Calu3 (cell line): ENCODE measurements at regions not wholly inside any gene's neighbourhood (a gene's known extent, or its start where the extent isn't known, plus 50 kb on each side); places are given as distances from the start of the nearest gene placed in this dataset.

Source experiments
- BruUV-seq: library from RNA; stranded (reverse); fragments of 400-500 nt; replicated peaks from 2 replicates; lab custom pipeline; 2021; lab: Mats Ljungman, UMichigan
- CTCF ChIA-PET: fragments of 300-600 bp; sonication (Branson Sonifier 250); formaldehyde crosslinking; loops from one replicate; lab custom pipeline; 2022; ENCODE audit warnings: antibody characterized with exemption; lab: Charles Lee
- DNase-seq: peaks from one replicate; pipeline ENCODE4 v3.0.0; 2022
- H3K27ac Mint-ChIP-seq: one replicate; pipeline ENCODE4 v1.8.0; 2022; ENCODE audit warnings: mixed read lengths; ENCODE audit not compliant: unreplicated experiment
- H3K27me3 Mint-ChIP-seq: one replicate; pipeline ENCODE4 v1.8.0; 2022; ENCODE audit warnings: mixed read lengths; ENCODE audit not compliant: unreplicated experiment
- H3K36me3 Mint-ChIP-seq: one replicate; pipeline ENCODE4 v1.8.0; 2022; ENCODE audit warnings: mild to moderate bottlenecking, moderate library complexity, mixed read lengths; ENCODE audit not compliant: insufficient read depth, unreplicated experiment
- H3K4me1 Mint-ChIP-seq: one replicate; pipeline ENCODE4 v1.8.0; 2022; ENCODE audit warnings: mild to moderate bottlenecking, low read depth, mixed read lengths; ENCODE audit not compliant: unreplicated experiment
- H3K4me3 Mint-ChIP-seq: one replicate; pipeline ENCODE4 v1.8.0; 2022; ENCODE audit warnings: mild to moderate bottlenecking, low read depth, moderate library complexity, mixed read lengths; ENCODE audit not compliant: unreplicated experiment
- H3K9me3 Mint-ChIP-seq: one replicate; pipeline ENCODE4 v1.8.0; 2022; ENCODE audit warnings: low read depth, mixed read lengths; ENCODE audit not compliant: unreplicated experiment
- CTCF ChIP-seq: fragments of 200-600 bp; IDR thresholded peaks from one replicate; pipeline ENCODE4 v1.8.0; 2022; ENCODE audit warnings: antibody characterized with exemption; ENCODE audit not compliant: unreplicated experiment
- intact Hi-C: fragments of 100-400 bp; cut with micrococcal nuclease; formaldehyde crosslinking; loops from one replicate; pipeline ENCODE4 v1.10.0; 2022; ENCODE audit not compliant: unreplicated experiment

DNA sequence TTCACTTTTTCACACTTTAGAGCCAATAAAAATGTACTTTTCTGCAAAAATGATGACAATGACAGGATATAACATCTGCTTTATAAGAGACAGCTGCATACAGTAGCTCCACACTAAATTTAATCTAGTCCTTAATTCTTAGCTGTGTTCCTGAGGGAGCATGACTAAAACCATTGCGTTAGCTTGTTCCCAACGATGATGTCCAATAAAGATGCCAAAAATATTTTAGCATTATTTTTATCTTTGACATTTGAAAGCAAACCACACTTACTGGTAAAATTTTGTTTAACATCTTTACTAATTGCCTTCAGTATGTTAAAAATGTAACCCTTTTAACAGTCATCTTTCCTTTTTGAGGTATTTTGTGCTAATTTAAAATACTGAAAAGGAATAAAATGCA lies 382.7 kb downstream of the CHSY3 start:
- Mint-ChIP-seq H3K27me3 (no peaks in the 10 kb centered on the region), H3K9me3 (no peaks in the 10 kb centered on the region), H3K36me3 (no peaks in the 10 kb centered on the region), H3K4me3 (no peak overlapping the region), H3K4me1 (peaks cover 13% of the 10 kb centered on the region), H3K27ac (no peak overlapping the region)
- no TSS peak for BruUV-seq
- TF ChIP-seq CTCF: no peak
- CTCF ChIA-PET: no interaction called here
- intact Hi-C loops: no loop called here
- no peak for DNase-seq

GRCh38 chr5:130282049-130282448 lies 377.8 kb downstream of the CHSY3 start:
- no peak for TF ChIP-seq CTCF
- no peak for DNase-seq
- CTCF ChIA-PET: no interaction called here
- Mint-ChIP-seq H3K9me3 (no peaks in the 10 kb centered on the region), H3K27ac (no peak overlapping the region), H3K4me3 (no peak overlapping the region), H3K27me3 (no peaks in the 10 kb centered on the region), H3K36me3 (no peaks in the 10 kb centered on the region), H3K4me1 (no peaks in the 10 kb centered on the region)
- no TSS peak for BruUV-seq
- intact Hi-C loops: no loop called here

DNA sequence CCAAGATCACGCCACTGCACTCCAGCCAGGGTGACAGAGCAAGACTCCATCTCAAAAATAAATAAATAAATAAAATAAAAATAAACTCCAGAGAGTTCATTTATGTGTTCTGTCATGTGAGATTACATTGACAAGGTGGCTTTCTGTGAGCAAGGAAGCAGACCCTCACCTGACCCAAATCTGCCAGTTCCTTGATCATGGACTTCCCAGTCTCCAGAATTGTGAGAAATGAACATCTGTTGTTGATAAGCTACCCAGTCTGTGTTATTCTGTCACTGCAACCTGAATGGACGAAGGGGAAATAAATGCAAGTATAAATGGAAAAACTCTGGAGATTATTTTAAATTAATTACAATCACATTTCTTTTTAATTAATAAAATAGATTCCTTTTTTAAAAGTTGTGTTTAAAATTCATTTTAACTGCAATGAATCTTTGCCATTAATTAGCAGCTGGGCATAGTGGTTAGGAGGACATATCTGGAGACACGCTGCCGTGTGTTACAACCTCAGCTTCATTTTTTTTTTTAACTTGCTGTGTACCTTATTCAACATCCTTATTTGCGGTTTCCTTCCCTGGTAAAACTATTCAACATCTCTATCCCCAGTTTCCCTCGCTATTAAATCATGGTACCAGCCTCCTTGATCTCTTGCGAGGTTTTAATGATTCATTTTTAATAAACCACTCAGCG lies 376.4 kb downstream of the CHSY3 start:
- H3K27me3 Mint-ChIP-seq: no peaks in the 10 kb centered on the region
- DNase-seq: no peak
- no peak overlapping the region for H3K4me3 Mint-ChIP-seq
- H3K4me1 Mint-ChIP-seq: no peaks in the 10 kb centered on the region
- no peaks in the 10 kb centered on the region for H3K36me3 Mint-ChIP-seq
- no TSS peak for BruUV-seq
- no peaks in the 10 kb centered on the region for H3K9me3 Mint-ChIP-seq
- no peak for TF ChIP-seq CTCF
- no peak overlapping the region for H3K27ac Mint-ChIP-seq
- CTCF ChIA-PET: no interaction called here
- intact Hi-C loops: no loop called here

- no peaks in the 10 kb centered on the region for H3K9me3 Mint-ChIP-seq
- no peak for DNase-seq
- CTCF ChIA-PET: interaction anchor here (0.7 kb wide), 1 partner anchor 138 kb away, joined by 3 read pairs; no protein-coding TSS in a partner anchor
- H3K4me3 Mint-ChIP-seq: no peak overlapping the region
- H3K27ac Mint-ChIP-seq: no peak overlapping the region
- intact Hi-C loops: no loop called here
- no peaks in the 10 kb centered on the region for H3K36me3 Mint-ChIP-seq
- no TSS peak for BruUV-seq
- H3K4me1 Mint-ChIP-seq: no peaks in the 10 kb centered on the region
- no peak for TF ChIP-seq CTCF
- H3K27me3 Mint-ChIP-seq: no peaks in the 10 kb centered on the region
These were observed 375.1 kb downstream of the CHSY3 start for GRCh38 chr5:130279386-130279785.
